Hematopoietic multipotent progenitor cell (in vitro differentiated cells): ENCODE measurements at regions not wholly inside any gene's neighbourhood (a gene's known extent, or its start where the extent isn't known, plus 50 kb on each side); places are given as distances from the start of the nearest gene placed in this dataset.

Experiments
- DNase-seq, 3 donors: peaks; one replicate each; pipeline ENCODE4 v3.0.0-alpha.2; 2011 to 2015; ENCODE audit warnings: low read depth in 2 of 3, low spot score in 2 of 3

DNA sequence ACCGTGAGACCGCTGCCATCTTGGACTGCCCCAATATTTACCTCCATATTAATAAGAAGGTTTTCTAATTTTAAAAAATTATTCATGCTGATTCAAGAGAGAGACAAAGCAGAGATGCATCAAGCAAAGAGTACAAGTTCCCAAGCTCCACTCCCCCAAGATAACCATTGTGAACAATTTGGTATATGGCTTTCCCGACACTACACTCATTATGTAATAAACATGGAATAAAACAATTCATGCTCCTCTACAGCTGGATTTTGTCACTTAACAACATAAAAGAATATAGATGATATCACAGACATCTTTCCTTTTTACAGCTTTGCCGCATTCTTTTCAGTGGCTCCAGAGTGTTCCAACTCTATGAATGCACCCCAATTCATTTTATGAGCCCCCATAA, 307.6 kb downstream of the FGFR2 start:
- no peak for DNase-seq

DNA sequence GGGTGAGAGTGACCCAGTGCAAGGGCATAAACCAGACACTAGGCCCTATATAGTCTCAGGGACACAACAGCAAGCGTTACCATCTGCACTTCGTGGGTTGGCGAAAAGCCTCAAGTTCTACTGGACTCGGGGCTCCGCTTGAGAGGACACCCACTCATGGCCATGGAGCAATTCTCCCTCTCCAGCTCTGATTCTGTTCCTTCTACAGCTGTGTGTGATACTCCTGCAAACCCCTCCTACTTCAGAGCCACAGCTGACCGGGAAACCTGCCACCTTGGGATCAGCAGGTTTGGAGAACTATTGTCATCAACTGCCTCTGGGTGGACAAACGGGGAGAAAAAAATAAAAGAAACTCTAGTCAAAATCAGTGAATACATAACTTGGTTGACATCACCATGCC, 306.9 kb downstream of the FGFR2 start:
- no peak for DNase-seq

- peak in 1 of 3 donors; percentile 5 for DNase-seq
Measured at GRCh38 chr10:121291823-121292222, 306.4 kb downstream of the FGFR2 start.

DNA sequence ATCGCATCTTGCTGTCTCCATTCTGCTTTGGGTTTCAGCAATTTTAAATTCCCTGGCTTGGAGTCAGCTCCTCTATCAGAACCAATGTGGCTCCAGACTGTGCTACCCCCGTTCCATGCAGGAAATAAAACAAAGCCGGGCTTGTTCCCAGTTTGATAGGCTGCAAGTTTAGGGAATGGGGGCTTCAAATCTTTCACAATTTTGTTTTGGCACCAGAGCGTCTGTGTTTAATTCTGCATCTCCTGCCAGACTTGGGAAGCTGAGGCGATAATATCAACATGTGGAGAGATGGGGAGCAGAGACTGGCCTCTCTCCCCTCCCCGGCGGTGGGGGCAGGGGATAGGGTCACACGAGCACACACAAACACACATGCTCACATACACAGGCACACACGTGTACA, 305.9 kb downstream of the FGFR2 start:
- no peak for DNase-seq

DNA sequence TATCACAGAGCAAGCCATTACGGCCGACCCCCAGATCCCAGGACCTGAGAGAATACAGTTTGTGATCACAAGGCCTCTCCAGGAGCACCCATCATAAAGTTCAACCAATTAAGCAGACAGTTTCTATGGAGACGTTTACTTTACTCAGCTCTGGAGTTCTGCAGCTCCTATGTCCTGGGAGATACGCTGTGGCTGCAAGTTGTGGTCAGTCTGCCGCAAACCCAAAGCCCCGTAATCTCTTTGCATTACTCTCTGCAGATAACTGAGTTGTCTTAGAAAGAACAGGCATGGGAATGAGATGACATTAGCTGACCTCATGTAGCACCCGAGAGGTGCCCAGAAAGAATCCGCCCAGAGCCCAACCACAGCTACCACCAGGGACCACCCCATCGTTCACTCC, 305.1 kb downstream of the FGFR2 start:
- DNase-seq, result no peak

DNA sequence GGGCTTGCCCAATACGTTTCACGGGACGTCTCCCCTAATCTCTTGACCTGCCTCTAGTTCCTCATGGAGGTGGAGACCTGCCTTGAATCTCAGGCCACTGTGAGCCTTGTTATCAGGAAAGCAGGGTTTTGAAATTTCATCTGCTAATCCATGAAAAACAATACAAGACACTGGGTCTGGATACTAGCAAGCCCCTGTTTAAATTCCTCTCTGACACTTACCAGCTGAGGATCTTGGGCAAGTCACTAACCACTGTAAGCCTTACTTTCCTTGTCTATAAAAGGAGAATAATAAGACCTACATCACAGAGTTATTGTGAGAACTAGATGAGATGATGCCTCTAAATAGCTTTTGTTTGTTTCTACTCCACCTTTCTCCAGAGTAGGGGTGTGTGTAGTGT, 303.6 kb downstream of the FGFR2 start:
- DNase-seq, result no peak

DNA sequence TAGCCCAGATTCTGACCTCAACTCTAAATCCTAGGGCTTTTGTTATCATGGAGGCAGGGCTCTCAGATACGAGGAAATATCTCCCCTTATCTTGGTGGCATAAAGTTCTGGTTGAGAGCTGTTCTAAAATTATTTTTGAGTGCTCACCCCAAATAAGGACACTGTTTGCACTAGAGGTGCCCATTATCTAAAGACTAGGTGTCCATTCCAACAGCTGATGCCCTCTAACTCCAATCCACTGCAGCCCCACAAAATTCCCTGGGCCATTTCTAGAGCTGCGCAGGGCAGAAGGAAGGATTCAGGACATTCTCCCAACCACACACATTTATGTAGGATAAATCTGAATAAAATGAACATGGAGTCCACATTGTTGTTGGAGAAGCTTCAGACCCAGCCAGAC, 301.9 kb downstream of the FGFR2 start:
- no peak for DNase-seq

DNA sequence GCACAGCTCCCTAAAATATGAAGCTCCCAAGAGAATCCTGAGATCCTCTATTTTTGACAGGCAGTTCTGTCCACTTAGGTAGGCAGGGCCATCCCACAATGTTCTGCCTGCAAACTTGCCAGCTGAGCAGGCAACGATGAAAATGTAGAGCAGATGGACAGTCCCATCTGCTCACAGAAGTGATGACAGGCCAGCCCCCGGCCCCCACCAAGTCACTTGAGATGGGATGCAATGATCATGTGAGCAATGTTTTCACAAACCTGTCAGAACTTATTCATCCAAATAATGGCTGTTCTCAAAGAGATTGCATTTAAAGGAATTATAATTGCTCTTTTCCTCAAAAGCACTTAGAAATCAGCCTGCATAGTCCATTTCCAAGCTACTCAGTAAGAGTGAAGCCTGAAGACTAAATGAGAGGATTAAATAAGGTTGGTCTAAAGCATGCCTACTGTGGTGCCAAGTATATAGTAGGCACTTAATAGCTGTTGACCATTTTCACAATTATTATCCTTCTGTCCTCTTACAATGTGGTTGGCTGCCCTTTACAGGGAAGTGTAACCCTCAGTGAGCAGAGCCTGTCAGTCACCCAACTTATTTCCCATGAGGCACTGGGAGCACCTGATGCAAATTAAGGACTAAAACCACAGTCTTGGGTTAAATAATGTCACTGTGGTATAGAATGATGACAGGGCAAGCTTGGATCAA, 301.2 kb downstream of the FGFR2 start:
- DNase-seq, result no peak

DNA sequence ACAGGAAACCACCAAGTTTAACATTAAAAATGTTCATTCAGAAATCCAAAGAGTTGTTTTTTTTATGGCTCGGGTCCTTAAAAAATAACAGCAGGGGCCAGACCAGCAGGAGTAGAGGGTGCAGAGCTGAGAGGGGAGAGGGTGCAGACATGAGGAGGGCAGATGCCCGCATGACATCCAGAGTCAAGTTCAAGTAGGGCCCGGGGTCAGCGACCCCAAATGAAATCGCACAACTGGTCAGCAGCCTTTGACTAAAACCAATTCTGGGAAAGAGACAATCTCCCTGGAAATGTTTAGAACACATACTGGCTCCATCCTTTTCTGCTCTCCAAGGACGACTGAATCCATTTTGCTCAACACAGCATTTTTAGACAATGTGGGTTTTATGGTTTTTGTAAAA, 297.5 kb downstream of the FGFR2 start:
- DNase-seq, result no peak

DNA sequence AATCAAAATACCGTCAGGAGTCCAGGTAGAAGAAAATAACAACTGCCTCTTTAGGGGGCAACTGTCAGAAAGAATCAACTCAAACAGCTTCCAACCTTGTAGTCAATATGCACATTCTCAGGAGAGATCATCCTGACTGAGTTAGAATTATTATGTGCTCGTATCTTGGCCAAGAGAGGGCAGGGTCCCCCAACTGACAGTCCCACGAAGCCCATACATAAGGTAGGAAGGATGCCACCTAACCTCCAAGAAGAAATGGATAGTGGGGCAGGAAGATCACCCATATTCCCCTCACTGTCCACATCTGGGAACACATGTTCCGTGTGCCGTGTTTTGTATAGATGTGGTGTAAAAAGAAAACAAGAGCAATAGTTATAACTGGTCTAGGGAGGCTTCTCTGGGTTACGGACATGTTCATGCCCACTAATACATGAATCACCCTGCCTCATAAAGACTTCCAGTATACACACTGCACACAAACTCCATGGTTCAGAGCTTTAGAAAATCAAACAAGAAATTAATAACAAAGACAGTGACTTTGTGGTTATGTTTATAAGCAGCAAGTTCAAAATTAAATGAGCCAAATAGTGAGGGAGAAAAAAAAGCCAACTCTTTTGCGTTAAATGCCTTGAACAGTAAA, 295.6 kb downstream of the FGFR2 start:
- DNase-seq, result no peak

GRCh38 chr10:121303287-121303890, 294.9 kb downstream of the FGFR2 start:
- DNase-seq, result no peak

DNA sequence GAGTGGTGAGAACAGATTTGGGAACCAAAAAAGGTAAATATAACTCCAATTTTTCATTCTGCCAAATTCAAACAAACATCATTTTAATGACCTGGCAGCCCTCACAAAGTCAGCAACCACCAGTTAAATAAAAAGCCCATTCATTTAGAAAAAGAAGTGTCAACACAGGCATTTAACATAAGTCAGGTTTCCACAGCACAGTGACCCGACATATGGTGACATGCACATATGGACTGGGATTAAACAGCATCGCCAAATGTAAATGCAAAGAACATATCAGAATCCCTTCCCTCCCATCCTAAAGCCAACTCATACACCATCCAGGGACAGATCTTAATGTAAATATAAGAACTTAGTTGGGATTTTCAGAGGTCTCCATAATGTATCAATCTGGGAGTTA, 293.2 kb downstream of the FGFR2 start:
- DNase-seq, result no peak

GRCh38 chr10:121306159-121306673, 292.0 kb downstream of the FGFR2 start:
- DNase-seq, result no peak

- no peak for DNase-seq
Measured at GRCh38 chr10:121307411-121307980, 290.7 kb downstream of the FGFR2 start.

DNA sequence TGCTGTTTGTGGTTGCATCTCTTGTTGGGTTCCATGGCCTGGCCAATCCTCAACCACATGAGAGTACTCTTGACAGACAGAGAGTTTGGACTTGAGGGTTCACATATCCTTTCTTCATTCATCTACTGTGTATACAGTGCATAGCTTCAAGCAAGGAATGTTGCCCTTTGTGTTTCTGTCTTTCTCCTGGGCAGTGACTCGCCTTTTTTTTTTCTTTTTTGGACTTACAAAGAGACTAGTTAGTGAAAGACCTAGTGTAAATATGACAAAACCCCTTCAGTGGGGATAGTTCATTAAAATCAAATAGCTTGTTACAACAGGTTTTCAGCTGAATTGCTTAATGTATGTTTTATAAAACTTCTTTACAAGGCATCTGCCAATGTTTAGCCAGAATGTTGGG, 290.2 kb downstream of the FGFR2 start:
- DNase-seq, result no peak

DNA sequence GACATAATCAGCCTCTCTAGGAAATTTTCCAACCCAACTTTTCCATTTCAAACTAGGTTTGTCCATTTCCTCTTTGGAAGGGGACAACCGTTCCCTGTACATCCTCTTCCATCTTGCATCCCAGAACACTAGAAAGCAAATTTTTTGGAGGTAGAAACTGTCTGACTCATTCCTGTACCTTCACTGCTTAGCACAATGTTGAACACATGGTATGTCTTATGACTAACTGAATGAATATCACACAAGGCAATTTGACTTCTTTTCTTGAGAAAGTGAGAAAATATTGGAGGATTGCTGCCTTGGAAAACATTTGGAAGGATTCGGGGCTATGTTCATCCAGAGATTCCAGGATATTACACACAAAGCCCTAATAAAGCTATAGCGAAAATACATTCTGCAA, 289.1 kb downstream of the FGFR2 start:
- no peak for DNase-seq

GRCh38 chr10:121310151-121310711, 288.0 kb downstream of the FGFR2 start:
- DNase-seq, result no peak

DNA sequence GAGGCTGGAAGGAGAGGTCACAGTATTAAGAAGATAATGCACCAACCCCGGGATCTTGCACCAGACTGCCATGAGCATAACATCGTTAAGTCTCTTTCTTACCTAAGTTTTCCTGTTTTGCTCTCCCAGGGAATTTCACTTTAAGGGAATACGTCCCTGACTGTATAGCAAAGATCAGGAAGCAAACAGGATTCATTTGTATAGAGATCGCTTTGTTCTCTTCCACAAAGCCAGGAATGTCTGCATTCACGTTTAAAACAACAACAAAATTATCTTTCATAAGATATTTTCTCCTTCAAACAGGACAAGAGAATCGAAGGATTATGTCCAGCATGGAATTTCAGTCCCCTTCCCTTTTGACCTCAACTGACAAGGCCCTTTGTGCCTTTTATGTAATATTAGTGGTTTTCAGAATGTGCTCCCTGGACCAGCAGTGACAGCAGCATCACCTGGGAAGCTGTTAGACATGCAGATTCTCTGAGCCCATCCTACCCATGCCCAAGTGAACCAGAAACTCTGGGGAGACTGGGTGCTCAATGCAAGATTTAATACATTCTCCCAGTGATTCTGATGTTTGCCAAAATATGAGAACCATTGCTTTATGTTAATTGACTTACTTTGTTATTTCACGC, 286.3 kb downstream of the FGFR2 start:
- no peak for DNase-seq

- no peak for DNase-seq
Measured at GRCh38 chr10:121312587-121312986, 285.7 kb downstream of the FGFR2 start.

DNA sequence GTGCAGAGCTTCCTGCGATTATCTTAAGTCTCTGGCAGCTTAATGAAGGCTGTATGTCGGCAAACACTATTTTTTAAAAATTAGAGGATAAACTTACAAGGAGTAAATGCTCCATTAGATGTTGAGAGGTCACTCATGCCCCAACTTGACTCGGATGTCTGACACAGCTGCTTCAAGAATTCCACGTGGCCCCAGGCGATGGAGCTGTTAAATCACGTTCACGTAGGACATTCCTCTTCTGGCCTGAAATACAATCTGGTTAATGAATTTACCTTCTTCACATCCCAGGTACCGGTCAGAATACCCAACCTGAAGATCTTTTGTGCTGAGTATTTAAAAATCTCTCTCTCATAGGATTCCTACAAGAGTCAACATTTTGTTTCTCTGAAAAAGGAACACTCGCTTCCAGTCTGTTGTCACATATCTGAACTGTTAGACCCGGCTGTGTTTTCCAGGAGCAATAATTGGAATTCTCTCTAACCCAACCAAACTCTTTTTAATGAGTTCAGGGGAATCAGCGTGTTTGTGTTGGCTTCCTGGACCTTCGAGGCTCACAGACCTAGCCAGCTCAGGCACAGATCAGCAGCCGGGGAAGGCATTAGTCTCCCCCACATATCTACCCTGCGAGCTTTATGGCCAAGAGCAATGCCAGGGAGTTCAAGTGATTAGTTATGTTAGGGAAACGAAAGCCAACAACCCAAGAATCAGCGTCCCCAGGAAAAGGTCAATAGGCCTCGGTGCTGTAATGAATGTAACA, 284.9 kb downstream of the FGFR2 start:
- no peak for DNase-seq
